ENCODE measurements at regions not wholly inside any gene's neighbourhood (a gene's known extent, or its start where the extent isn't known, plus 50 kb on each side); places are given as distances from the start of the nearest gene placed in this dataset.
"Not testable (repeated sequence)": the region's sequence is repeated elsewhere in the genome, so short reads cannot be mapped to it uniquely, and the experiment has no call there.

- DNase-seq (ENCODE audit: low read depth in 2 of 2), result not testable (repeated sequence)
These were observed 909.4 kb downstream of the SORCS3 start for GRCh38 chr10:105550453-105550852.

GRCh38 chr10:105549731-105550130, 908.6 kb downstream of the SORCS3 start:
- no peak for DNase-seq (ENCODE audit: low read depth in 2 of 2)

- no peak for DNase-seq (ENCODE audit: low read depth in 2 of 2)
These were observed 904.0 kb downstream of the SORCS3 start for GRCh38 chr10:105545101-105545500.

- no peak for DNase-seq (ENCODE audit: low read depth in 2 of 2)
These were observed 899.3 kb downstream of the SORCS3 start for GRCh38 chr10:105540381-105540780.

- DNase-seq (ENCODE audit: low read depth in 2 of 2), result no peak
These were observed 897.8 kb downstream of the SORCS3 start for GRCh38 chr10:105538874-105539273.

- DNase-seq (ENCODE audit: low read depth in 2 of 2), result no peak
These were observed 894.4 kb downstream of the SORCS3 start for GRCh38 chr10:105535478-105535877.

- no peak for DNase-seq (ENCODE audit: low read depth in 2 of 2)
These were observed 893.0 kb downstream of the SORCS3 start for GRCh38 chr10:105534086-105534485.

GRCh38 chr10:105516511-105516910, 875.4 kb downstream of the SORCS3 start:
- no peak for DNase-seq (ENCODE audit: low read depth in 2 of 2)

- no peak for DNase-seq (ENCODE audit: low read depth in 2 of 2)
These were observed 873.0 kb downstream of the SORCS3 start for GRCh38 chr10:105514106-105514505.

- no peak for DNase-seq (ENCODE audit: low read depth in 2 of 2)
These were observed 868.4 kb downstream of the SORCS3 start for GRCh38 chr10:105509517-105509916.

- DNase-seq (ENCODE audit: low read depth in 2 of 2), result no peak
These were observed 865.2 kb downstream of the SORCS3 start for GRCh38 chr10:105506262-105506661.

- DNase-seq (ENCODE audit: low read depth in 2 of 2), result no peak
These were observed 862.6 kb downstream of the SORCS3 start for GRCh38 chr10:105503714-105504113.

- DNase-seq (ENCODE audit: low read depth in 2 of 2), result no peak
These were observed 861.0 kb downstream of the SORCS3 start for GRCh38 chr10:105502058-105502457.

GRCh38 chr10:105494944-105495343, 853.9 kb downstream of the SORCS3 start:
- DNase-seq (ENCODE audit: low read depth in 2 of 2), result no peak

GRCh38 chr10:105494303-105494702, 853.2 kb downstream of the SORCS3 start:
- no peak for DNase-seq (ENCODE audit: low read depth in 2 of 2)

- DNase-seq (ENCODE audit: low read depth in 2 of 2), result no peak
These were observed 832.1 kb downstream of the SORCS3 start for GRCh38 chr10:105473170-105473569.

- DNase-seq (ENCODE audit: low read depth in 2 of 2), result no peak
These were observed 827.7 kb downstream of the SORCS3 start for GRCh38 chr10:105468759-105469158.

GRCh38 chr10:105466521-105466920, 825.4 kb downstream of the SORCS3 start:
- DNase-seq (ENCODE audit: low read depth in 2 of 2), result no peak

GRCh38 chr10:105434970-105435369, 793.9 kb downstream of the SORCS3 start:
- no peak for DNase-seq (ENCODE audit: low read depth in 2 of 2)

- DNase-seq (ENCODE audit: low read depth in 2 of 2), result no peak
These were observed 772.9 kb downstream of the SORCS3 start for GRCh38 chr10:105413997-105414396.

- no peak for DNase-seq (ENCODE audit: low read depth in 2 of 2)
These were observed 768.3 kb downstream of the SORCS3 start for GRCh38 chr10:105409370-105409769.

GRCh38 chr10:105406488-105406887, 765.4 kb downstream of the SORCS3 start:
- no peak for DNase-seq (ENCODE audit: low read depth in 2 of 2)

- DNase-seq (ENCODE audit: low read depth in 2 of 2), result no peak
These were observed 757.1 kb downstream of the SORCS3 start for GRCh38 chr10:105398202-105398601.

- DNase-seq (ENCODE audit: low read depth in 2 of 2), result no peak
These were observed 750.7 kb downstream of the SORCS3 start for GRCh38 chr10:105391670-105392351.
